A673 (cell line): ENCODE measurements at regions not wholly inside any gene's neighbourhood (a gene's known extent, or its start where the extent isn't known, plus 50 kb on each side); places are given as distances from the start of the nearest gene placed in this dataset.

Source experiments
- CTCF ChIP-seq: fragments of 300-800, 200-600 bp; sonication (generic); conservative IDR thresholded peaks from 2 replicates; pipeline ENCODE4 v1.5.1; 2017; ENCODE audit warnings: low read depth, mild to moderate bottlenecking, antibody characterized with exemption, low read length, moderate library complexity, mixed read lengths
- EZH2 ChIP-seq: fragments of 200-600 bp; sonication (generic); IDR thresholded peaks from 2 replicates; pipeline ENCODE4 v1.6.1; 2017; ENCODE audit warnings: borderline replicate concordance, low read depth, mild to moderate bottlenecking, mixed read lengths, antibody characterized with exemption, low read length; ENCODE audit not compliant: poor library complexity, severe bottlenecking

- no peak for TF ChIP-seq CTCF
- no peak for TF ChIP-seq EZH2
These were observed 344.7 kb upstream of the FIGN start for GRCh38 chr2:164080486-164080885.
